Transverse colon (tissue), 4 donors: ENCODE measurements at regions not wholly inside any gene's neighbourhood (a gene's known extent, or its start where the extent isn't known, plus 50 kb on each side); places are given as distances from the start of the nearest gene placed in this dataset.

Experiments used
- DNase-seq: peaks from one replicate; pipeline ENCODE4 v3.0.0-alpha.2; 2019
- H3K27ac ChIP-seq, 4 donors: fragments of 200-600 bp; sonication (generic); 2 replicates each; pipeline ENCODE4 v1.5.1; 2016 to 2018; ENCODE audit warnings: inconsistent platforms in 4 of 4
- H3K27me3 ChIP-seq: fragments of 200-600 bp; sonication (generic); 2 replicates; pipeline ENCODE4 v1.5.1; 2017; ENCODE audit warnings: inconsistent platforms
- H3K36me3 ChIP-seq, 4 donors: fragments of 200-600 bp; sonication (generic); 2 replicates each; pipeline ENCODE4 v1.5.1; 2017 to 2019; ENCODE audit warnings: inconsistent platforms in 4 of 4
- H3K4me1 ChIP-seq, 4 donors: fragments of 200-600 bp; sonication (generic); 2 replicates each; pipeline ENCODE4 v1.5.1; 2017 to 2020; ENCODE audit warnings: inconsistent platforms in 4 of 4
- H3K4me3 ChIP-seq, 4 donors: fragments of 200-600 bp; sonication (generic); 1 replicate in 1 of 4; 2 replicates in 3 of 4; pipeline versions ENCODE4 v1.5.1 to v1.6.1; 2017 to 2019; ENCODE audit warnings: inconsistent platforms in 4 of 4
- H3K9me3 ChIP-seq, 2 donors: fragments of 200-600 bp; sonication (generic); 2 replicates each; pipeline ENCODE4 v1.5.1; 2017 to 2019; ENCODE audit warnings: inconsistent platforms in 2 of 2
- CTCF ChIP-seq, 5 experiments: fragments of 200-600 bp in 3 of 5; fragments of 450-650 bp in 2 of 5; sonication (generic) in 3 of 5; IDR thresholded peaks; 1 replicate in 2 of 5; 2 replicates in 3 of 5; pipeline ENCODE4 v1.5.1; 2016 to 2017; ENCODE audit warnings: antibody characterized with exemption in 5 of 5, inconsistent platforms in 3 of 5, mild to moderate bottlenecking in 2 of 5, moderate library complexity in 1 of 5
- EP300 ChIP-seq: sonication (generic); formaldehyde crosslinking; IDR thresholded peaks from one replicate; pipeline ENCODE4 v1.6.1; 2017; ENCODE audit warnings: antibody characterized with exemption, low read depth
- POLR2A ChIP-seq: fragments of 450-650 bp; IDR thresholded peaks from one replicate; pipeline ENCODE4 v1.6.1; 2016; ENCODE audit warnings: antibody characterized with exemption, mild to moderate bottlenecking, moderate library complexity
- POLR2AphosphoS5 ChIP-seq, 3 donors: sonication (generic); formaldehyde crosslinking; IDR thresholded peaks; one replicate each; pipeline ENCODE4 v1.6.1; 2016; ENCODE audit warnings: antibody characterized with exemption in 3 of 3
- WGBS, 2 donors: methylation state at CpG; one replicate each; pipeline ENCODE4 v1.1.5; 2018; ENCODE audit warnings: low coverage in 1 of 2; 5-methylcytosine and 5-hydroxymethylcytosine counted together
- in situ Hi-C, 4 donors: fragments of 200-750 bp; cut with MboI; loops; one replicate each; pipeline versions ENCODE4 v1.15.0 to v1.15.1; 2017; ENCODE audit warnings: low sequenced_read_pairs in 3 of 4, low pct_ligation_motif_present in 1 of 4, low pct_unique_long_range_greater_than_20kb in 1 of 4
- intact Hi-C: fragments of 100-400 bp; cut with DNase I; formaldehyde crosslinking; loops from one replicate; pipeline ENCODE4 v1.15.1; 2023; ENCODE audit warnings: low total_unique reads

GRCh38 chr5:10894445-10895054 lies 133.5 kb upstream of the DAP start:
- no peak overlapping the region for H3K4me3 ChIP-seq
- H3K4me1 ChIP-seq = no peaks in the 10 kb centered on the region
- H3K27ac ChIP-seq = no peak overlapping the region
- in situ Hi-C loops = no loop called here
- H3K27me3 ChIP-seq = no peaks in the 10 kb centered on the region
- 72% methylated on average over 7 to 9 of the region's 9 CpGs for WGBS, 2 donors
- no peak for DNase-seq
- no peaks in the 10 kb centered on the region for H3K36me3 ChIP-seq
- TF ChIP-seq POLR2AphosphoS5 (IDR thresholded peaks at IDR 0.05) = no peak
- intact Hi-C loops = no loop called here
- no peaks in the 10 kb centered on the region for H3K9me3 ChIP-seq

- H3K9me3 ChIP-seq = no peaks in the 10 kb centered on the region
- DNase-seq = no peak
- 88 to 94% methylated on average over 3 to 4 of the region's 4 CpGs for WGBS, 2 donors
- intact Hi-C loops (no loop called here), in situ Hi-C loops (no loop called here)
- H3K27me3 ChIP-seq = no peaks in the 10 kb centered on the region
- H3K36me3 ChIP-seq = no peaks in the 10 kb centered on the region
- H3K4me3 ChIP-seq = no peak overlapping the region
- no peak overlapping the region for H3K27ac ChIP-seq
- TF ChIP-seq POLR2A = no peak
- no peak for TF ChIP-seq CTCF (IDR thresholded peaks at IDR 0.05)
- no peak for TF ChIP-seq EP300
- no peak for TF ChIP-seq POLR2AphosphoS5 (IDR thresholded peaks at IDR 0.05)
- no peaks in the 10 kb centered on the region for H3K4me1 ChIP-seq
These were observed 131.8 kb upstream of the DAP start for GRCh38 chr5:10892911-10893215.

GRCh38 chr5:10892147-10892910 lies 131.3 kb upstream of the DAP start:
- WGBS, 2 donors = 77 to 81% methylated on average over 3 to 5 of the region's 5 CpGs
- TF ChIP-seq CTCF (IDR thresholded peaks at IDR 0.05) (no peak), EP300 (no peak), POLR2A (no peak), POLR2AphosphoS5 (IDR thresholded peaks at IDR 0.05) (no peak)
- in situ Hi-C loops = no loop called here

GRCh38 chr5:10891193-10891592 lies 130.2 kb upstream of the DAP start:
- Histone ChIP-seq H3K27me3 (no peaks in the 10 kb centered on the region), H3K27ac (no peak overlapping the region), H3K9me3 (no peaks in the 10 kb centered on the region), H3K4me3 (no peak overlapping the region), H3K36me3 (no peaks in the 10 kb centered on the region), H3K4me1 (no peaks in the 10 kb centered on the region)
- WGBS, 2 donors = 81 to 86% methylated on average over 1 of the region's 1 CpG
- in situ Hi-C loops = no loop called here
- TF ChIP-seq EP300 = no peak
- DNase-seq = no peak
- intact Hi-C loops = no loop called here

More at GRCh38 chr5:10892147-10892910, 131.3 kb upstream of the DAP start:
- H3K4me1 ChIP-seq = no peaks in the 10 kb centered on the region
- no peak overlapping the region for H3K27ac ChIP-seq
- no peaks in the 10 kb centered on the region for H3K27me3 ChIP-seq
- H3K36me3 ChIP-seq = no peaks in the 10 kb centered on the region
- DNase-seq = no peak
- no peaks in the 10 kb centered on the region for H3K9me3 ChIP-seq
- no peak overlapping the region for H3K4me3 ChIP-seq
- intact Hi-C loops = no loop called here

- H3K36me3 ChIP-seq = no peaks in the 10 kb centered on the region
- H3K9me3 ChIP-seq = no peaks in the 10 kb centered on the region
- no peak overlapping the region for H3K4me3 ChIP-seq
- no peaks in the 10 kb centered on the region for H3K4me1 ChIP-seq
- intact Hi-C loops (no loop called here), in situ Hi-C loops (no loop called here)
- no peak for DNase-seq
- TF ChIP-seq CTCF (IDR thresholded peaks at IDR 0.05) (no peak), POLR2A (no peak), EP300 (no peak), POLR2AphosphoS5 (IDR thresholded peaks at IDR 0.05) (no peak)
- no peaks in the 10 kb centered on the region for H3K27me3 ChIP-seq
- WGBS, 2 donors = 82 to 88% methylated on average over 2 of the region's 2 CpGs
- no peak overlapping the region for H3K27ac ChIP-seq
These were observed 125.5 kb upstream of the DAP start for GRCh38 chr5:10886497-10886896.
